AG04450 (cell line): ENCODE measurements at regions not wholly inside any gene's neighbourhood (a gene's known extent, or its start where the extent isn't known, plus 50 kb on each side); places are given as distances from the start of the nearest gene placed in this dataset.

ENCODE experiments used
- CTCF ChIA-PET: fragments of 300-600, 350-600 bp; formaldehyde crosslinking; extraction: SDS; loops from one replicate; lab custom pipeline; 2022; ENCODE audit warnings: antibody characterized with exemption, inconsistent platforms; lab: Charles Lee
- POLR2A ChIA-PET: fragments of 350-600 bp; formaldehyde crosslinking; extraction: SDS; loops from one replicate; lab custom pipeline; 2021; ENCODE audit warnings: antibody characterized with exemption, inconsistent platforms; lab: Yijun Ruan, JAX
- DNase-seq: peaks from one replicate; pipeline ENCODE4 v3.0.0-alpha.2; 2011; ENCODE audit warnings: low read depth, low spot score
- H3K27ac ChIP-seq: one replicate; pipeline ENCODE4 v1.5.1; 2012; ENCODE audit warnings: low read depth, low read length, control low read depth
- H3K27me3 ChIP-seq: one replicate; pipeline ENCODE4 v1.6.0; 2012; ENCODE audit warnings: low read length; ENCODE audit not compliant: control insufficient read depth, insufficient read depth
- H3K4me3 ChIP-seq: 2 replicates; pipeline ENCODE4 v1.5.1; 2011; ENCODE audit warnings: mild to moderate bottlenecking, low read depth, low read length, control low read depth
- H3K9me3 ChIP-seq: 2 replicates; pipeline ENCODE4 v1.5.1; 2012; ENCODE audit warnings: low read length; ENCODE audit not compliant: control insufficient read depth, insufficient read depth
- CTCF ChIP-seq: IDR thresholded peaks from 2 replicates; pipeline ENCODE4 v1.5.1; 2011; ENCODE audit warnings: low read depth, low read length, control low read depth, inconsistent platforms

- TF ChIP-seq CTCF: no peak
- POLR2A ChIA-PET: no interaction called here
- Histone ChIP-seq H3K27ac (no peak overlapping the region), H3K9me3 (peaks cover 4% of the 10 kb centered on the region; the same call in 1 of the 2 replicates), H3K27me3 (no peaks in the 10 kb centered on the region), H3K4me3 (no peak overlapping the region)
- CTCF ChIA-PET: no interaction called here
- no peak for DNase-seq
Measured at GRCh38 chr2:6081955-6082624, 389.9 kb downstream of the SOX11 start.

GRCh38 chr2:6082625-6083018 is 390.4 kb downstream of the SOX11 start:
- DNase-seq: no peak
- Histone ChIP-seq H3K9me3 (peaks cover 4% of the 10 kb centered on the region; the same call in 1 of the 2 replicates), H3K4me3 (no peak overlapping the region), H3K27me3 (no peaks in the 10 kb centered on the region), H3K27ac (no peak overlapping the region)
- ChIA-PET POLR2A (no interaction called here), CTCF (interaction anchor here (0.7 kb wide), 1 partner anchor 9 kb away, joined by 4 read pairs; no protein-coding TSS in a partner anchor)
- no peak for TF ChIP-seq CTCF

GRCh38 chr2:6083136-6083535 is 391.0 kb downstream of the SOX11 start:
- no peak overlapping the region for H3K27ac ChIP-seq
- ChIA-PET CTCF (interaction anchor here (0.7 kb wide), 1 partner anchor 10 kb away, joined by 4 read pairs; no protein-coding TSS in a partner anchor), POLR2A (no interaction called here)
- H3K27me3 ChIP-seq: no peaks in the 10 kb centered on the region
- no peak for TF ChIP-seq CTCF
- no peak overlapping the region for H3K4me3 ChIP-seq
- DNase-seq: no peak
- H3K9me3 ChIP-seq: peaks cover 4% of the 10 kb centered on the region; the same call in 1 of the 2 replicates

GRCh38 chr2:6089474-6089873 is 397.3 kb downstream of the SOX11 start:
- Histone ChIP-seq H3K27me3 (no peaks in the 10 kb centered on the region), H3K27ac (no peak overlapping the region), H3K4me3 (no peak overlapping the region), H3K9me3 (peaks cover 4% of the 10 kb centered on the region; the same call in 1 of the 2 replicates)
- no peak for DNase-seq
- TF ChIP-seq CTCF: no peak
- POLR2A ChIA-PET: no interaction called here
- CTCF ChIA-PET: no interaction called here

GRCh38 chr2:6103372-6103771 is 411.2 kb downstream of the SOX11 start:
- Histone ChIP-seq H3K27me3 (no peaks in the 10 kb centered on the region), H3K9me3 (no peaks in the 10 kb centered on the region), H3K4me3 (no peak overlapping the region), H3K27ac (no peak overlapping the region)
- POLR2A ChIA-PET: no interaction called here
- DNase-seq: no peak
- TF ChIP-seq CTCF: no peak
- CTCF ChIA-PET: no interaction called here
